ENCODE measurements at regions not wholly inside any gene's neighbourhood (a gene's known extent, or its start where the extent isn't known, plus 50 kb on each side); places are given as distances from the start of the nearest gene placed in this dataset.
"Not testable (repeated sequence)": the region's sequence is repeated elsewhere in the genome, so short reads cannot be mapped to it uniquely, and the experiment has no call there.

DNA sequence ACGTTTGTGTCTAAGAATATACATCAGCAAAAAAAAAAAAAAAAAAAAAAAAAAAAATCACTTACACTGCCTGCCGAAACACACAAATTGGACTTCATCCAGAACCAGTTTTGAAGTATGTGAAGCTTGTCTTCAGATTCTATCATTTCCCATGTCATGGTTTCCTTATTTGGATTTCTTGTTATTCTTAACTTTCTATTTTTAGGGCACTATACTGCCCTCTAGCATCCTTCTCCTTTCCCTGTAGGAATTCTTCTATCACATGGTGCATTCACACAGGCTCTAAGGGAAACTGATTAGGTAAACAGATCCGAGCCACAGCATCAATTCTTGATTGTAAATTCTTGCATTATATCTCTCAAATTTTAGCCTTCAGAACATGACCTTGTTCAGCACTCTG lies 1507.5 kb downstream of the OLFM4 start:
- H3K27ac ChIP-seq, result no peak overlapping the region

DNA sequence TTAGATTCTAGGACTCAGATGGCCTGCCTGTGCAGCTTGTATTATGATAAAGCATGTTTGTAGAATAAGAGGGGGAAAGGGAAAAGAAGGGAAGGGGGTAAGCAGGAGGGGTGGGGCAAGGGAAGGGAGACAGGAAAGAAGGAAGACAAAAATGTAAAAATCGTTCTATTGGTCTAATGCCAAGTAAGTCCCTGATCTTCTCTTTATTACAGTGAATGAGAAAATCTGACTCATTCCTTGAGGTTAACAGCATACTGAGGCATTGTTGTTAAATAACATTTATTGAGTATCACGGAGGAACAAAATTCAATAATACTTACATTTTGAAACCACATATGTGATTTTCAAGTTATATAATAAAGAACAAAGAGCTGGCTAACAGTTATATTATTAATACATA lies 1534.7 kb downstream of the OLFM4 start:
- Histone ChIP-seq H3K27me3 (no peaks in the 10 kb centered on the region), H3K36me3 (no peaks in the 10 kb centered on the region), H3K4me1 (no peaks in the 10 kb centered on the region), H3K9me3 (no peaks in the 10 kb centered on the region), H3K4me3 (no peak overlapping the region), H3K27ac (no peak overlapping the region)
- TF ChIP-seq, protein P1, sequence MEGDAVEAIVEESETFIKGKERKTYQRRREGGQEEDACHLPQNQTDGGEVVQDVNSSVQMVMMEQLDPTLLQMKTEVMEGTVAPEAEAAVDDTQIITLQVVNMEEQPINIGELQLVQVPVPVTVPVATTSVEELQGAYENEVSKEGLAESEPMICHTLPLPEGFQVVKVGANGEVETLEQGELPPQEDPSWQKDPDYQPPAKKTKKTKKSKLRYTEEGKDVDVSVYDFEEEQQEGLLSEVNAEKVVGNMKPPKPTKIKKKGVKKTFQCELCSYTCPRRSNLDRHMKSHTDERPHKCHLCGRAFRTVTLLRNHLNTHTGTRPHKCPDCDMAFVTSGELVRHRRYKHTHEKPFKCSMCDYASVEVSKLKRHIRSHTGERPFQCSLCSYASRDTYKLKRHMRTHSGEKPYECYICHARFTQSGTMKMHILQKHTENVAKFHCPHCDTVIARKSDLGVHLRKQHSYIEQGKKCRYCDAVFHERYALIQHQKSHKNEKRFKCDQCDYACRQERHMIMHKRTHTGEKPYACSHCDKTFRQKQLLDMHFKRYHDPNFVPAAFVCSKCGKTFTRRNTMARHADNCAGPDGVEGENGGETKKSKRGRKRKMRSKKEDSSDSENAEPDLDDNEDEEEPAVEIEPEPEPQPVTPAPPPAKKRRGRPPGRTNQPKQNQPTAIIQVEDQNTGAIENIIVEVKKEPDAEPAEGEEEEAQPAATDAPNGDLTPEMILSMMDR (IDR thresholded peaks at IDR 0.05), result no peak
- no peak for DNase-seq (ENCODE audit: low spot score)

More for the DNA sequence above, 1507.5 kb downstream of the OLFM4 start:
- TF ChIP-seq, protein P1 (IDR thresholded peaks at IDR 0.05), result peak in 1 of 2 donors; percentile 35
- Histone ChIP-seq H3K27me3 (no peaks in the 10 kb centered on the region), H3K36me3 (no peaks in the 10 kb centered on the region), H3K4me1 (no peaks in the 10 kb centered on the region), H3K9me3 (no peaks in the 10 kb centered on the region), H3K4me3 (no peak overlapping the region)
- no peak for DNase-seq (ENCODE audit: low spot score)

DNA sequence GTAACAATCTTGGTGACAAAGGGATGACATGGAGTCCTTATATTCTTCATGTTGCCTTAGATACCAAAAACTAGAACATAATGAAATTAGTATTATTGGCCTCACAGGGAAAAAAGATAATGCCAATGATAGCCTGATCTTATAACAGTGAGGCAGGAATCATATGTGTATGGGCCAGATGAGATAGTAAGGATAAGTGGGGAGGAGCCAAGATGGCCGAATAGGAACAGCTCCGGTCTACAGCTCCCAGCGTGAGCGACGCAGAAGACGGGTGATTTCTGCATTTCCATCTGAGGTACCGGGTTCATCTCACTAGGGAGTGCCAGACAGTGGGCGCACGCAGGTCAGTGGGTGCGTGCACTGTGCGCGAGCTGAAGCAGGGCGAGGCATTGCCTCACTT lies 1543.4 kb downstream of the OLFM4 start:
- not testable (repeated sequence) for H3K36me3 ChIP-seq; H3K27me3 ChIP-seq; H3K4me1 ChIP-seq; H3K9me3 ChIP-seq; DNase-seq (ENCODE audit: low spot score); H3K27ac ChIP-seq; H3K4me3 ChIP-seq

DNA sequence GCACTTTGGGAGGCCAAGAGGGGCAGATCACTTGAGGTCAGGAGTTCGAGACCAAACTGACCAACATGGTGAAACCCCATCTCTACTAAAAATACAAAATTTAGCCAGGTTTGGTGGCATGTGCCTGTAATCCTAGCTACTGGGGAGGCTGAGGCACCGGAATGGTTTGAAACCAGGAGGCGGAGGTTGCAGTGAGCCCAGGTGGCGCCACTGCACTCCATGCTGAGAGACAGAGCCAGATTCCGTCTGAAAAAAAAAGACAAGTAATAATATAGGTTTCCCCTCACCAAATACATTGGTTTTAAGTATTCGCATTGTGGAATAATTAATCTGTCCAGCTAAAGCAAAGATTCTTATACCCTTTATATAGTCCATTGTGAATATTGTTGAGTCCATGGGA lies 1544.6 kb downstream of the OLFM4 start:
- no peak for DNase-seq (ENCODE audit: low spot score)
- Histone ChIP-seq H3K9me3 (no peaks in the 10 kb centered on the region), H3K27ac (no peak overlapping the region), H3K4me3 (no peak overlapping the region), H3K27me3 (no peaks in the 10 kb centered on the region), H3K4me1 (no peaks in the 10 kb centered on the region), H3K36me3 (no peaks in the 10 kb centered on the region)
- TF ChIP-seq, protein P1 (IDR thresholded peaks at IDR 0.05), result no peak

DNA sequence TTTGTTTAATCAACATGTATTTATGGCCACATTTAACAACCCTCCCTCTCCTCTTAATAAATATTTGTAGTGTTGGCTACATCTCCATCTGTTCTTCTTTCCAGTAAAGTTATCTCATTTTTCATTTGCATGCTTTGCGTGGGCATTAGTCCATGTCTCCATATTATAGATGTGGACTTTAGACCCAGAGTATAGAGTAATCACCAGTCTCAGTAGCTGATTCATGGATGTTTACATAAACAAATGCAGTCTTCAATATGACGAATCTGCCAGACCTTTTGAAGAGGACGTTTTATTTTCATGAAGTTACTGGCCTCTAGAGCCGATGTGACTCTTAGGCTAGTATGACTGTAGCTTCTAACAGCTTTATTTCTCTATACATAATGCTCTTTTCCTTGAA lies 1546.2 kb downstream of the OLFM4 start:
- Histone ChIP-seq H3K9me3 (no peaks in the 10 kb centered on the region), H3K27ac (no peak overlapping the region), H3K36me3 (no peaks in the 10 kb centered on the region), H3K4me3 (no peak overlapping the region), H3K4me1 (no peaks in the 10 kb centered on the region), H3K27me3 (no peaks in the 10 kb centered on the region)
- DNase-seq (ENCODE audit: low spot score), result no peak
- TF ChIP-seq, protein P1 (IDR thresholded peaks at IDR 0.05), result no peak

DNA sequence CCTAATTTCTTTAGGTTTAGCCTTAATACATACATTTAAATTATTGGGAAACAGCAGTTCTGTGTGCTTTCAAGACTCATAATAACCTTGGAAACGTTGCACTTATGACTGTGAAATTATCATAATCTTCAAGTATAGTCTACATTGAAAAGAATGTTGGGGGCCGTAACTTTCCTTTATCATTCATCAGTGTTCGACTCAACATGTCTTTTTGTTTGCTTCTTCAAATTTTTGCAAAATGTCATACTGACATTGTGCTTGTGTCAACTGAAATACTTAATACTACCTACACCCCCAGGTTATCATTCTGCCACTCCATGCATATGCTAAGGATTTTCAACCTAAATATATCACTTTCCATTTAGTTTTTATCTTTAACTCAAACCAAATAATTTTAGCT lies 1562.9 kb downstream of the OLFM4 start:
- no peaks in the 10 kb centered on the region for H3K4me1 ChIP-seq
- no peak overlapping the region for H3K27ac ChIP-seq
- DNase-seq (ENCODE audit: low spot score), result no peak
- H3K9me3 ChIP-seq, result no peaks in the 10 kb centered on the region
- TF ChIP-seq, protein P1 (IDR thresholded peaks at IDR 0.05), result no peak
- no peak overlapping the region for H3K4me3 ChIP-seq
- H3K36me3 ChIP-seq, result no peaks in the 10 kb centered on the region
- H3K27me3 ChIP-seq, result no peaks in the 10 kb centered on the region

All from right atrium auricular region (tissue), 2 donors.